HepG2 (cell line): ENCODE measurements at regions not wholly inside any gene's neighbourhood (a gene's known extent, or its start where the extent isn't known, plus 50 kb on each side); places are given as distances from the start of the nearest gene placed in this dataset.

Experiments
- ATAC-seq: fragments of 200-7000 bp; cut with Tn5 transposase; 3 replicates; pipeline ENCODE4 v1.9.1; 2020; ENCODE audit warnings: mild to moderate bottlenecking, moderate library complexity
- BruUV-seq: library from RNA; stranded (reverse); fragments of 400-500 nt; replicated peaks from 2 replicates; lab custom pipeline; 2021; lab: Mats Ljungman, UMichigan
- CTCF ChIA-PET: fragments of 300-600 bp; formaldehyde crosslinking; extraction: SDS; loops from one replicate; lab custom pipeline; 2021; ENCODE audit warnings: low total read pairs, inconsistent platforms, low intra/inter-chr PET ratio; lab: Yijun Ruan, JAX
- POLR2A ChIA-PET: fragments of 350-600 bp; sonication (Branson Sonifier 250); formaldehyde crosslinking; loops from one replicate; lab custom pipeline; 2020; ENCODE audit warnings: antibody characterized with exemption, inconsistent platforms; lab: Yijun Ruan, JAX
- DNase-seq: peaks from one replicate; pipeline ENCODE4 v3.0.0-alpha.2; 2015; ENCODE audit warnings: low spot score
- FAIRE-seq: peaks from 3 replicates; lab custom pipeline; 2011; peaks lifted over from hg19 to GRCh38; lab: Jason Lieb, UNC
- H2AFZ ChIP-seq: one replicate; pipeline ENCODE4 v1.6.1; 2011; ENCODE audit warnings: low read length, inconsistent platforms
- H3K27ac ChIP-seq: fragments of 300-600 bp; 3 replicates; pipeline ENCODE4 v1.8.0; 2011; ENCODE audit warnings: mixed run types, mild to moderate bottlenecking, mixed read lengths, low read length, inconsistent platforms; ENCODE audit not compliant: insufficient read depth; ENCODE audit errors: extremely low read length
- H3K27me3 ChIP-seq, 2 experiments: fragments of 200-600 bp in 1 of 2; 2 replicates in 1 of 2; 3 replicates in 1 of 2; pipeline versions ENCODE4 v1.6.0 to v1.8.0; 2011; ENCODE audit warnings: low read length in 2 of 2, mild to moderate bottlenecking in 2 of 2, moderate library complexity in 2 of 2, inconsistent platforms in 1 of 2; ENCODE audit not compliant: insufficient read depth in 2 of 2, control insufficient read depth in 1 of 2
- H3K36me3 ChIP-seq, 2 experiments: fragments of 200-600 bp in 1 of 2; replicated peaks in 1 of 2; 2 replicates in 1 of 2; 3 replicates in 1 of 2; pipeline versions ENCODE4 v1.5.1 to v1.8.0; 2011; ENCODE audit warnings: low read length in 2 of 2, inconsistent platforms in 1 of 2; ENCODE audit not compliant: insufficient read depth in 2 of 2, control insufficient read depth in 1 of 2
- H3K4me1 ChIP-seq: 2 replicates; pipeline ENCODE4 v1.5.1; 2012; ENCODE audit warnings: low read length, inconsistent platforms; ENCODE audit not compliant: insufficient read depth
- H3K4me2 ChIP-seq: 2 replicates; pipeline ENCODE4 v1.6.0; 2011; ENCODE audit warnings: low read depth, low read length, inconsistent platforms
- H3K4me3 ChIP-seq, 3 experiments: fragments of 200-600 bp in 1 of 3; sonication (generic), shearing (Covaris generic) in 1 of 3; replicated peaks in 1 of 3; 2 replicates each; pipeline ENCODE4 v1.5.1; 2011 to 2016; ENCODE audit warnings: low read length in 3 of 3, inconsistent platforms in 2 of 3, low read depth in 2 of 3, mild to moderate bottlenecking in 2 of 3, control low read depth in 1 of 3, mixed read lengths in 1 of 3; ENCODE audit not compliant: insufficient read depth in 1 of 3
- H3K79me2 ChIP-seq: one replicate; pipeline ENCODE4 v1.6.1; 2011; ENCODE audit warnings: low read length, inconsistent platforms; ENCODE audit not compliant: insufficient read depth
- H3K9ac ChIP-seq: 2 replicates; pipeline ENCODE4 v1.6.0; 2011; ENCODE audit warnings: mild to moderate bottlenecking, low read depth, low read length, inconsistent platforms; ENCODE audit not compliant: insufficient read depth
- H3K9me3 ChIP-seq: 2 replicates; pipeline ENCODE4 v1.5.1; 2012; ENCODE audit warnings: mild to moderate bottlenecking, low read length
- H4K20me1 ChIP-seq: 2 replicates; pipeline ENCODE4 v1.6.0; 2011; ENCODE audit warnings: inconsistent platforms, mild to moderate bottlenecking, low read length, moderate library complexity; ENCODE audit not compliant: insufficient read depth
- ASH2L ChIP-seq: fragments of 300-600, 200-600 bp; sonication (generic); IDR thresholded peaks from 2 replicates; pipeline ENCODE4 v1.7.0; 2017; ENCODE audit warnings: low read depth, mild to moderate bottlenecking, moderate library complexity, mixed read lengths, low read length; ENCODE audit not compliant: insufficient read length
- CREB1 ChIP-seq, 2 experiments: fragments of 450-650 bp in 1 of 2; IDR thresholded peaks; 2 replicates each; pipeline ENCODE4 v1.6.1; 2016 to 2017; ENCODE audit warnings: control low read depth in 1 of 2, mild to moderate bottlenecking in 1 of 2, missing compliant biosample characterization in 1 of 2, missing genetic modification characterization in 1 of 2
- GATAD2A ChIP-seq: IDR thresholded peaks from 2 replicates; pipeline ENCODE4 v1.6.1; 2016
- HDAC1 ChIP-seq: sonication (generic); formaldehyde crosslinking; IDR thresholded peaks from 2 replicates; pipeline ENCODE4 v1.5.1; 2020; ENCODE audit warnings: mild to moderate bottlenecking, missing genetic modification reagents
- HNRNPL ChIP-seq: fragments of 200-400 bp; formaldehyde crosslinking; IDR thresholded peaks from 2 replicates; pipeline ENCODE4 v1.6.1; 2017; ENCODE audit warnings: mild to moderate bottlenecking, low read depth, low read length
- HOXA3 ChIP-seq: sonication (generic); formaldehyde crosslinking; IDR thresholded peaks from 2 replicates; pipeline ENCODE4 v1.5.0; 2020; ENCODE audit warnings: missing genetic modification reagents
- KMT2A ChIP-seq: sonication (generic); formaldehyde crosslinking; IDR thresholded peaks from 2 replicates; pipeline ENCODE4 v1.4.0; 2020; ENCODE audit warnings: missing genetic modification reagents
- NR2F6 ChIP-seq, 2 experiments: IDR thresholded peaks; 2 replicates each; pipeline ENCODE4 v1.6.1; 2016; ENCODE audit warnings: antibody characterized with exemption in 1 of 2, mild to moderate bottlenecking in 1 of 2
- PHF20 ChIP-seq: sonication (generic); formaldehyde crosslinking; IDR thresholded peaks from 2 replicates; pipeline ENCODE4 v1.5.0; 2020; ENCODE audit warnings: mild to moderate bottlenecking, missing genetic modification reagents
- PHF21A ChIP-seq: sonication (generic); formaldehyde crosslinking; IDR thresholded peaks from 2 replicates; pipeline ENCODE4 v1.5.0; 2020; ENCODE audit warnings: mild to moderate bottlenecking, missing genetic modification reagents
- PITX1 ChIP-seq: sonication (generic); formaldehyde crosslinking; IDR thresholded peaks from 2 replicates; pipeline ENCODE4 v1.5.1; 2020; ENCODE audit warnings: mild to moderate bottlenecking, missing genetic modification reagents
- SP2 ChIP-seq: sonication (generic); formaldehyde crosslinking; IDR thresholded peaks from 2 replicates; pipeline ENCODE4 v1.5.1; 2020; ENCODE audit warnings: mild to moderate bottlenecking, missing genetic modification reagents
- SRSF9 ChIP-seq: fragments of 200-400 bp; formaldehyde crosslinking; IDR thresholded peaks from 2 replicates; pipeline ENCODE4 v1.6.1; 2018; ENCODE audit warnings: borderline replicate concordance, mild to moderate bottlenecking, low read depth, low read length; ENCODE audit not compliant: insufficient read depth, poor library complexity, severe bottlenecking
- SRY ChIP-seq: sonication (generic); formaldehyde crosslinking; IDR thresholded peaks from 2 replicates; pipeline ENCODE4 v1.8.0; 2022; ENCODE audit warnings: mild to moderate bottlenecking, missing genetic modification reagents
- ZBTB49 ChIP-seq: sonication (generic); formaldehyde crosslinking; IDR thresholded peaks from 2 replicates; pipeline ENCODE4 v1.4.0; 2020; ENCODE audit warnings: missing genetic modification reagents, borderline replicate concordance
- ZNF232 ChIP-seq: sonication (generic); formaldehyde crosslinking; IDR thresholded peaks from 2 replicates; pipeline ENCODE4 v1.4.0; 2020; ENCODE audit warnings: missing genetic modification reagents, borderline replicate concordance
- ZNF337 ChIP-seq: sonication (generic); formaldehyde crosslinking; IDR thresholded peaks from 2 replicates; pipeline ENCODE4 v1.5.1; 2020; ENCODE audit warnings: missing genetic modification reagents, low read depth, mild to moderate bottlenecking, borderline replicate concordance
- ZNF367 ChIP-seq: sonication (generic); formaldehyde crosslinking; IDR thresholded peaks from 2 replicates; pipeline ENCODE4 v1.4.0; 2020; ENCODE audit warnings: missing genetic modification reagents, borderline replicate concordance
- ZNF792 ChIP-seq: IDR thresholded peaks from 2 replicates; pipeline ENCODE4 v1.6.1; 2016
- in situ Hi-C: cut with HindIII; loops from 2 replicates; pipeline ENCODE4 v1.10.0; 2017; ENCODE audit warnings: low pct_unique_long_range_greater_than_20kb; ENCODE audit not compliant: extremely low pct_ligation_motif_present
- intact Hi-C: fragments of 100-400 bp; cut with micrococcal nuclease; formaldehyde crosslinking; loops from one replicate; pipeline ENCODE4 v1.10.0; 2022; ENCODE audit not compliant: unreplicated experiment

GRCh38 chr2:164363646-164364045, 257.6 kb downstream of the GRB14 start:
- POLR2A ChIA-PET: no interaction called here
- CTCF ChIA-PET: no interaction called here
- Histone ChIP-seq H3K9ac (no peak overlapping the region), H3K4me3 (no peak overlapping the region), H3K79me2 (no peaks in the 10 kb centered on the region), H3K9me3 (no peaks in the 10 kb centered on the region), H2AFZ (no peak overlapping the region), H3K4me1 (no peaks in the 10 kb centered on the region), H3K36me3 (no peaks in the 10 kb centered on the region), H3K27me3 (peaks cover 0 to 4% of the 10 kb centered on the region in 2 experiments; a peak in 2 of 5 replicates), H3K27ac (no peak overlapping the region), H3K4me2 (no peak overlapping the region), H4K20me1 (no peaks in the 10 kb centered on the region)
- intact Hi-C loops (no loop called here), in situ Hi-C loops (no loop called here)
- FAIRE-seq: no peak
- TF ChIP-seq NR2F6 (IDR thresholded peaks at IDR 0.05) (no peak), NR2F6 (CRISPR knock-in tag; IDR thresholded peaks at IDR 0.05) (no peak), HNRNPL (no peak), ZNF792 (no peak), ASH2L (no peak), ZNF367 (CRISPR knock-in tag) (no peak), CREB1 (IDR thresholded peaks at IDR 0.05) (no peak), CREB1 (CRISPR knock-in tag; IDR thresholded peaks at IDR 0.05) (no peak), HOXA3 (CRISPR knock-in tag) (no peak), ZNF232 (no peak), PHF21A (CRISPR knock-in tag) (no peak), HDAC1 (CRISPR knock-in tag) (no peak), GATAD2A (CRISPR knock-in tag) (no peak), KMT2A (no peak), PITX1 (no peak), PHF20 (no peak), ZBTB49 (CRISPR knock-in tag) (no peak), SRY (CRISPR knock-in tag) (no peak), SRSF9 (no peak), SP2 (CRISPR knock-in tag) (no peak), ZNF337 (CRISPR knock-in tag) (no peak)
- no peak for DNase-seq
- BruUV-seq: no TSS peak
- ATAC-seq: no peak
